Astrocyte of the spinal cord (primary cell): ENCODE measurements at regions not wholly inside any gene's neighbourhood (a gene's known extent, or its start where the extent isn't known, plus 50 kb on each side); places are given as distances from the start of the nearest gene placed in this dataset.

ENCODE experiments used
- DNase-seq: peaks from one replicate; pipeline ENCODE4 v3.0.0; 2011; ENCODE audit warnings: low read depth, low spot score
- H3K4me3 ChIP-seq: 2 replicates; pipeline ENCODE4 v1.5.1; 2011; ENCODE audit warnings: low read depth, mild to moderate bottlenecking, low read length, moderate library complexity
- in situ Hi-C: cut with HindIII; loops from 2 replicates; pipeline ENCODE4 v1.10.0; 2017; ENCODE audit warnings: low sequenced_read_pairs
- TF ChIP-seq, protein P1 (sequence below): IDR thresholded peaks from 2 replicates; pipeline ENCODE4 v1.5.1; 2012; ENCODE audit warnings: low read depth, mild to moderate bottlenecking, low read length, inconsistent platforms

DNA sequence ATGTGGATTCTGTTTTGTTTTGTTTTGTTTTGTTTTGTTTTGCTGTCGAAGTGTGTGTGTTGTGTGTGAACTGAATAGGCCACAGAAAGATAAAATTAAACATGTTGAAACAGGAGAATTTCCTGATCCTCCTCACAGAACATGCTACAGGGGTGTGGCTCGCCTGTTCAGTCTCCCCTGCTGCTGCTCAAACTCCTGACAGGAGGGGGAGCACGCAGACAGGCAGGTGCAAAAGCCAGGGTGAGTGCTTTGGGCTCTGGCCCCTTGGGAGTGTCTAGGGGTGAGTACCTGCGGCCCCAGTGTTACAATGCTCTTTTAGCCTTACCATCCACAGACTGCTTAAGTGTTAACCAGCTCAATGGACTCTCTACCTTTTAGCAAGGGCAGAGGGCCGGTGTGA lies 473.5 kb downstream of the MAT2B start:
- TF ChIP-seq, protein P1, sequence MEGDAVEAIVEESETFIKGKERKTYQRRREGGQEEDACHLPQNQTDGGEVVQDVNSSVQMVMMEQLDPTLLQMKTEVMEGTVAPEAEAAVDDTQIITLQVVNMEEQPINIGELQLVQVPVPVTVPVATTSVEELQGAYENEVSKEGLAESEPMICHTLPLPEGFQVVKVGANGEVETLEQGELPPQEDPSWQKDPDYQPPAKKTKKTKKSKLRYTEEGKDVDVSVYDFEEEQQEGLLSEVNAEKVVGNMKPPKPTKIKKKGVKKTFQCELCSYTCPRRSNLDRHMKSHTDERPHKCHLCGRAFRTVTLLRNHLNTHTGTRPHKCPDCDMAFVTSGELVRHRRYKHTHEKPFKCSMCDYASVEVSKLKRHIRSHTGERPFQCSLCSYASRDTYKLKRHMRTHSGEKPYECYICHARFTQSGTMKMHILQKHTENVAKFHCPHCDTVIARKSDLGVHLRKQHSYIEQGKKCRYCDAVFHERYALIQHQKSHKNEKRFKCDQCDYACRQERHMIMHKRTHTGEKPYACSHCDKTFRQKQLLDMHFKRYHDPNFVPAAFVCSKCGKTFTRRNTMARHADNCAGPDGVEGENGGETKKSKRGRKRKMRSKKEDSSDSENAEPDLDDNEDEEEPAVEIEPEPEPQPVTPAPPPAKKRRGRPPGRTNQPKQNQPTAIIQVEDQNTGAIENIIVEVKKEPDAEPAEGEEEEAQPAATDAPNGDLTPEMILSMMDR = no peak
- no peak for DNase-seq
- H3K4me3 ChIP-seq = no peak overlapping the region
- in situ Hi-C loops = no loop called here

- in situ Hi-C loops = no loop called here
- no peak overlapping the region for H3K4me3 ChIP-seq
Measured at GRCh38 chr5:163988566-163988965, 483.1 kb downstream of the MAT2B start.

DNA sequence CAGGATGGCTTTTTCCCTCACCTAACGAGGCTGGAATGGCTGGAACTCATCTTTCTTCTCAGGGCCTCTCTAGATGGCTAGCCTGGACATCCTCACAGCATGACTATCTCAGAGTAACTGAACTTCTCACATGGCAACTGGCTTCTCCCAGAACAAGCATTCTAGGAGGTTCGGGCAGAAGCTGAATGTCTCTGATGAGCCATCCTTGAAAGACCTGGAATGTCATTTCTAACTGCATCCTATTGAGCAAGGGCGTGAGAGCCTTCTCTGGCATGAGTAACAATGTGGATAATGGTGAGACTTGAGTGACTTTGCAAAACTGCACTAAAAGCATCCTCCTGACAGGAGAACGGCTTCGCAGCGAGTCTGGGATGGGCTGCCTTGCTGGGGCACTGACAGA lies 487.7 kb downstream of the MAT2B start:
- no peak overlapping the region for H3K4me3 ChIP-seq
- TF ChIP-seq, protein P1 = no peak
- no peak for DNase-seq
- in situ Hi-C loops = no loop called here

More at GRCh38 chr5:163988566-163988965, 483.1 kb downstream of the MAT2B start:
- TF ChIP-seq, protein P1 = no peak
- no peak for DNase-seq

GRCh38 chr5:163995206-163995605 lies 489.8 kb downstream of the MAT2B start:
- no peak overlapping the region for H3K4me3 ChIP-seq
- DNase-seq = no peak
- in situ Hi-C loops = no loop called here
- TF ChIP-seq, protein P1 = no peak

GRCh38 chr5:163997965-163998364 lies 492.5 kb downstream of the MAT2B start:
- DNase-seq = no peak
- H3K4me3 ChIP-seq = no peak overlapping the region
- TF ChIP-seq, protein P1 = no peak
- in situ Hi-C loops = no loop called here

DNA sequence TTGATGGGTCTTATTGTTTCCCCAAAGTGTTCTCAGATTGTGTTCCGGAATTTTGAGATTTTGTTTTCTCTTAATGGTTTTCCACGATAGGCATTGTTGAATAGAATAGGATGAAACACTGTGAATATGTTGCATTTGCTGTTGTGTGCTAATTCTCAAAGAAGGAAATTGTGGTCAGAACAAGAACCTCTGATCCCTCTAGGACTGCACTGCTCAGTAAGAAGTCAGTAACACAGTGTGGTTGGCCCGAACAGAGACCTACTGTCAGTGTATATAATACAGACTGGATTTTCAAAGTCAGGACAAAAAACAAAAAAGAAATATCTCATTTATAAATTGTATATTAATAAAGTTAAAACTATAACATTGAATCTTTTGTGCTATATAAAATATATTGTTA lies 494.8 kb downstream of the MAT2B start:
- no peak overlapping the region for H3K4me3 ChIP-seq
- no peak for DNase-seq
- TF ChIP-seq, protein P1 = no peak
- in situ Hi-C loops = no loop called here

DNA sequence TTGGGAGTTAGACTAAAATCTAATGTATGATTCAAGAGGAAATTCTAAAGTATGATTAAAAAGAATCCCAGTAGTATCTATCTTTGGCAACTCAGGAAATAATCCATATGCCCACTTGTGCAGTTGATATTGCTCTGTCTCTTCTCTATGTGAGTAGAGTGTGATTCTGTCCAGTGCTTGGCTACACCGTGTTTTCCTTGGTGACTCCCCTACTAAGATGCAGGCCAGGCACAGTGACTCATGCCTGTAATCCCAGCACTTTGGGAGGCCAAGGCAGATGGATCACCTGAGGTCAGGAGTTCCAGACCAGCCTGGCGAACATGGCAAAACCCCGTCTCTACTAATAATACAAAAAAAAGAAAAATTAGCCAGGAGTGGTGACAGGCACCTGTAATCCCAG lies 495.4 kb downstream of the MAT2B start:
- in situ Hi-C loops = no loop called here
- H3K4me3 ChIP-seq = no peak overlapping the region
- TF ChIP-seq, protein P1 = no peak
- no peak for DNase-seq
